ENCODE measurements at regions not wholly inside any gene's neighbourhood (a gene's known extent, or its start where the extent isn't known, plus 50 kb on each side); places are given as distances from the start of the nearest gene placed in this dataset.

GRCh38 chr21:34242973-34243372 lies 120.8 kb upstream of the KCNE2 start:
- H3K4me3 ChIP-seq = no peak overlapping the region
- DNase-seq (ENCODE audit: low spot score) (no peak), ATAC-seq (peak; percentile 51; the same call in 2 of the 3 replicates)
- no peaks in the 10 kb centered on the region for H3F3A ChIP-seq (replicated peaks; ENCODE audit: low read depth)
- Mint-ChIP-seq H3K9me3 (peaks cover 14% of the 10 kb centered on the region), H3K4me3 (no peak overlapping the region), H3K27ac (no peak overlapping the region), H3K36me3 (ENCODE audit: low read depth) (peaks cover 4% of the 10 kb centered on the region), H3K27me3 (ENCODE audit: insufficient read depth, low read depth, poor library complexity) (peaks cover 4% of the 10 kb centered on the region), H3K4me1 (no peaks in the 10 kb centered on the region)
- H3K36me3 ChIP-seq (ENCODE audit: insufficient read depth) = no peaks in the 10 kb centered on the region
- no peak overlapping the region for H2AFZ ChIP-seq
- H3K9me2 ChIP-seq (ENCODE audit: insufficient read depth) = peaks cover 3% of the 10 kb centered on the region
- no peak for TF ChIP-seq CREB1 (CRISPR knock-in tag; IDR thresholded peaks at IDR 0.05; ENCODE audit: low read depth)
- TF ChIP-seq CTCF (conservative IDR thresholded peaks at IDR 0.05; ENCODE audit: low read depth in 2 of 2) = peak in 1 of 2 experiments; percentile 39; a peak in 2 of 4 replicates
- no peak overlapping the region for H3K27ac ChIP-seq (ENCODE audit: low read depth)
- H3K79me2 ChIP-seq (replicated peaks; ENCODE audit: insufficient read depth) = no peaks in the 10 kb centered on the region
- H4K20me1 ChIP-seq (replicated peaks; ENCODE audit: insufficient read depth) = no peaks in the 10 kb centered on the region
- no peaks in the 10 kb centered on the region for H3K4me1 ChIP-seq (ENCODE audit: insufficient read depth)
- no peak overlapping the region for H3K4me2 ChIP-seq
- no peaks in the 10 kb centered on the region for H3K27me3 ChIP-seq (ENCODE audit: insufficient read depth)

- Mint-ChIP-seq H3K27me3 (ENCODE audit: insufficient read depth, low read depth, poor library complexity) (peaks cover 4% of the 10 kb centered on the region), H3K4me3 (no peak overlapping the region), H3K27ac (no peak overlapping the region), H3K9me3 (peaks cover 19% of the 10 kb centered on the region), H3K4me1 (no peaks in the 10 kb centered on the region), H3K36me3 (ENCODE audit: low read depth) (peaks cover 9% of the 10 kb centered on the region)
- no peaks in the 10 kb centered on the region for H3K36me3 ChIP-seq (ENCODE audit: insufficient read depth)
- DNase-seq (ENCODE audit: low spot score) = peak; percentile 72
- H3F3A ChIP-seq (replicated peaks; ENCODE audit: low read depth) = no peaks in the 10 kb centered on the region
- no peak overlapping the region for H3K4me3 ChIP-seq
- H2AFZ ChIP-seq = no peak overlapping the region
- peak; percentile 84 for ATAC-seq
- H3K27me3 ChIP-seq (ENCODE audit: insufficient read depth) = no peaks in the 10 kb centered on the region
- no peaks in the 10 kb centered on the region for H3K4me1 ChIP-seq (ENCODE audit: insufficient read depth)
- no peaks in the 10 kb centered on the region for H4K20me1 ChIP-seq (replicated peaks; ENCODE audit: insufficient read depth)
- H3K27ac ChIP-seq (ENCODE audit: low read depth) = no peak overlapping the region
- no peaks in the 10 kb centered on the region for H3K79me2 ChIP-seq (replicated peaks; ENCODE audit: insufficient read depth)
- TF ChIP-seq REST (IDR thresholded peaks at IDR 0.05; ENCODE audit: unreplicated experiment) = no peak
- no peak for TF ChIP-seq ZNF331 (CRISPR knock-in tag; IDR thresholded peaks at IDR 0.05; ENCODE audit: low read depth)
- peak; percentile 74 to 90 for TF ChIP-seq CTCF (conservative IDR thresholded peaks at IDR 0.05; ENCODE audit: low read depth in 2 of 2)
- TF ChIP-seq ZNF462 (CRISPR knock-in tag; IDR thresholded peaks at IDR 0.05) = peak; percentile 58; the same call in 1 of the 2 replicates
- H3K9me2 ChIP-seq (ENCODE audit: insufficient read depth) = peaks cover 3% of the 10 kb centered on the region
- H3K4me2 ChIP-seq = no peak overlapping the region
Observed at GRCh38 chr21:34243562-34243961, 120.2 kb upstream of the KCNE2 start.

All from GM23338 (cell line).